Spleen (tissue), 7 donors: ENCODE measurements at regions not wholly inside any gene's neighbourhood (a gene's known extent, or its start where the extent isn't known, plus 50 kb on each side); places are given as distances from the start of the nearest gene placed in this dataset.

Experiments
- POLR2A ChIP-seq, 3 donors: fragments of 450-650 bp; IDR thresholded peaks; one replicate each; pipeline ENCODE4 v1.5.1; 2017; ENCODE audit warnings: antibody characterized with exemption in 3 of 3, mild to moderate bottlenecking in 1 of 3
- POLR2AphosphoS5 ChIP-seq, 3 donors: sonication (generic); formaldehyde crosslinking; IDR thresholded peaks; one replicate each; pipeline ENCODE4 v1.5.1; 2017; ENCODE audit warnings: antibody characterized with exemption in 3 of 3
- TF ChIP-seq, protein P1 (sequence below), 11 experiments: fragments of 200-600 bp in 7 of 11; fragments of 450-650 bp in 4 of 11; sonication (generic) in 4 of 11; IDR thresholded peaks in 8 of 11; conservative IDR thresholded peaks in 3 of 11; 1 replicate in 7 of 11; 2 replicates in 4 of 11; pipeline versions ENCODE4 v1.4.0 to v1.8.0; 2016 to 2021; ENCODE audit warnings: antibody characterized with exemption in 11 of 11, inconsistent platforms in 4 of 11, mild to moderate bottlenecking in 1 of 11
- donor health status: DM: no; HTN: no; CAD: no; lungs with moderate emphysema.
- donor health status: DM: no; HTN: no; CAD: no.
- donor health status: DM: no; HTN: no; CAD: no.

- TF ChIP-seq, protein P1, sequence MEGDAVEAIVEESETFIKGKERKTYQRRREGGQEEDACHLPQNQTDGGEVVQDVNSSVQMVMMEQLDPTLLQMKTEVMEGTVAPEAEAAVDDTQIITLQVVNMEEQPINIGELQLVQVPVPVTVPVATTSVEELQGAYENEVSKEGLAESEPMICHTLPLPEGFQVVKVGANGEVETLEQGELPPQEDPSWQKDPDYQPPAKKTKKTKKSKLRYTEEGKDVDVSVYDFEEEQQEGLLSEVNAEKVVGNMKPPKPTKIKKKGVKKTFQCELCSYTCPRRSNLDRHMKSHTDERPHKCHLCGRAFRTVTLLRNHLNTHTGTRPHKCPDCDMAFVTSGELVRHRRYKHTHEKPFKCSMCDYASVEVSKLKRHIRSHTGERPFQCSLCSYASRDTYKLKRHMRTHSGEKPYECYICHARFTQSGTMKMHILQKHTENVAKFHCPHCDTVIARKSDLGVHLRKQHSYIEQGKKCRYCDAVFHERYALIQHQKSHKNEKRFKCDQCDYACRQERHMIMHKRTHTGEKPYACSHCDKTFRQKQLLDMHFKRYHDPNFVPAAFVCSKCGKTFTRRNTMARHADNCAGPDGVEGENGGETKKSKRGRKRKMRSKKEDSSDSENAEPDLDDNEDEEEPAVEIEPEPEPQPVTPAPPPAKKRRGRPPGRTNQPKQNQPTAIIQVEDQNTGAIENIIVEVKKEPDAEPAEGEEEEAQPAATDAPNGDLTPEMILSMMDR (IDR thresholded peaks at IDR 0.05 in 8 of 11, conservative IDR thresholded peaks at IDR 0.05 in 3 of 11) = no peak
- TF ChIP-seq POLR2A (IDR thresholded peaks at IDR 0.05) (no peak), POLR2AphosphoS5 (IDR thresholded peaks at IDR 0.05) (no peak)
Measured at GRCh38 chr6:121984956-121985355, 414.5 kb upstream of the HSF2 start.
